Neural progenitor cell (in vitro differentiated cells): ENCODE measurements at regions not wholly inside any gene's neighbourhood (a gene's known extent, or its start where the extent isn't known, plus 50 kb on each side); places are given as distances from the start of the nearest gene placed in this dataset.

Experiments
- CTCF ChIP-seq: fragments of 200-600 bp; sonication (generic); IDR thresholded peaks from 2 replicates; pipeline ENCODE4 v1.5.1; 2017; ENCODE audit warnings: antibody characterized with exemption, mild to moderate bottlenecking
- EZH2phosphoT487 ChIP-seq: fragments of 200-600 bp; sonication (generic); IDR thresholded peaks from 2 replicates; pipeline ENCODE4 v1.6.1; 2017; ENCODE audit warnings: antibody characterized with exemption

GRCh38 chr11:37322333-37323194, 724.5 kb upstream of the RAG2 start:
- TF ChIP-seq CTCF = no peak
- no peak for TF ChIP-seq EZH2phosphoT487
